Neural cell (in vitro differentiated cells): ENCODE measurements at regions not wholly inside any gene's neighbourhood (a gene's known extent, or its start where the extent isn't known, plus 50 kb on each side); places are given as distances from the start of the nearest gene placed in this dataset.

Experiments
- EZH2 ChIP-seq: fragments of 200-600, 300-800 bp; shearing (Covaris generic), sonication (generic); IDR thresholded peaks from 2 replicates; pipeline ENCODE4 v1.6.1; 2014; ENCODE audit warnings: antibody characterized with exemption, low read length, borderline replicate concordance, mild to moderate bottlenecking; ENCODE audit not compliant: insufficient read depth, poor library complexity, severe bottlenecking
- MXI1 ChIP-seq: fragments of 450-650 bp; conservative IDR thresholded peaks from 2 replicates; pipeline ENCODE4 v1.6.1; 2014; ENCODE audit warnings: antibody characterized with exemption, mild to moderate bottlenecking; ENCODE audit not compliant: poor library complexity, severe bottlenecking
- POLR2AphosphoS5 ChIP-seq: IDR thresholded peaks from 2 replicates; pipeline ENCODE4 v1.6.1; 2012
- RAD21 ChIP-seq: fragments of 450-650 bp; conservative IDR thresholded peaks from 2 replicates; pipeline ENCODE4 v1.6.1; 2014; ENCODE audit warnings: antibody characterized with exemption, mild to moderate bottlenecking, moderate library complexity
- TAF1 ChIP-seq: IDR thresholded peaks from 2 replicates; pipeline ENCODE4 v1.6.1; 2012; ENCODE audit warnings: low read depth
- TF ChIP-seq, protein P1 (sequence below): fragments of 450-650 bp; IDR thresholded peaks from 2 replicates; pipeline ENCODE4 v1.5.1; 2014; ENCODE audit warnings: antibody characterized with exemption, mild to moderate bottlenecking, moderate library complexity; ENCODE audit not compliant: poor library complexity, severe bottlenecking
- TF ChIP-seq, protein P2 (sequence below): IDR thresholded peaks from 2 replicates; pipeline ENCODE4 v1.6.1; 2012; ENCODE audit warnings: borderline replicate concordance

DNA sequence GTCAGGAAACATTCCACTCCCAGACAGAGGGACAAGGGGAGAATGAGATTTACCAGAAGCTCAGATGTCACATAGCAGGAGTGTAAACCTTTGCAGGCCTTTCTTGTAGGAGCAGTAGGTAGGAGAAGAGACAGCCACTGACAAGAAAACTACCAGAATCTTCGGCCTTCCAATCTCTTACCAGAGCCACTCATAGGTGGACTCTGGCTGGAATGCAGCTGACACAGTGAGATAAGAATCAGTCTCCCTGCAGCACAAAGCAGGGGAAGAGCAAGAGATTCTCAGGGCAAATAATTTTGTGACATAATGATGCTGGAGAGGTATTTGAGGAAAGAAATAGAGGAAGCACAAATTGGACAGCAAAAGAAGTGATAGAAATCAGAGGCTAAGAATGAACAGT is 1534.5 kb downstream of the DPP10 start:
- TF ChIP-seq, protein P1, sequence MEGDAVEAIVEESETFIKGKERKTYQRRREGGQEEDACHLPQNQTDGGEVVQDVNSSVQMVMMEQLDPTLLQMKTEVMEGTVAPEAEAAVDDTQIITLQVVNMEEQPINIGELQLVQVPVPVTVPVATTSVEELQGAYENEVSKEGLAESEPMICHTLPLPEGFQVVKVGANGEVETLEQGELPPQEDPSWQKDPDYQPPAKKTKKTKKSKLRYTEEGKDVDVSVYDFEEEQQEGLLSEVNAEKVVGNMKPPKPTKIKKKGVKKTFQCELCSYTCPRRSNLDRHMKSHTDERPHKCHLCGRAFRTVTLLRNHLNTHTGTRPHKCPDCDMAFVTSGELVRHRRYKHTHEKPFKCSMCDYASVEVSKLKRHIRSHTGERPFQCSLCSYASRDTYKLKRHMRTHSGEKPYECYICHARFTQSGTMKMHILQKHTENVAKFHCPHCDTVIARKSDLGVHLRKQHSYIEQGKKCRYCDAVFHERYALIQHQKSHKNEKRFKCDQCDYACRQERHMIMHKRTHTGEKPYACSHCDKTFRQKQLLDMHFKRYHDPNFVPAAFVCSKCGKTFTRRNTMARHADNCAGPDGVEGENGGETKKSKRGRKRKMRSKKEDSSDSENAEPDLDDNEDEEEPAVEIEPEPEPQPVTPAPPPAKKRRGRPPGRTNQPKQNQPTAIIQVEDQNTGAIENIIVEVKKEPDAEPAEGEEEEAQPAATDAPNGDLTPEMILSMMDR, result no peak
- no peak for TF ChIP-seq EZH2
- TF ChIP-seq MXI1, result no peak
- no peak for TF ChIP-seq POLR2AphosphoS5
- no peak for TF ChIP-seq RAD21
- TF ChIP-seq TAF1, result no peak
- TF ChIP-seq, protein P2, sequence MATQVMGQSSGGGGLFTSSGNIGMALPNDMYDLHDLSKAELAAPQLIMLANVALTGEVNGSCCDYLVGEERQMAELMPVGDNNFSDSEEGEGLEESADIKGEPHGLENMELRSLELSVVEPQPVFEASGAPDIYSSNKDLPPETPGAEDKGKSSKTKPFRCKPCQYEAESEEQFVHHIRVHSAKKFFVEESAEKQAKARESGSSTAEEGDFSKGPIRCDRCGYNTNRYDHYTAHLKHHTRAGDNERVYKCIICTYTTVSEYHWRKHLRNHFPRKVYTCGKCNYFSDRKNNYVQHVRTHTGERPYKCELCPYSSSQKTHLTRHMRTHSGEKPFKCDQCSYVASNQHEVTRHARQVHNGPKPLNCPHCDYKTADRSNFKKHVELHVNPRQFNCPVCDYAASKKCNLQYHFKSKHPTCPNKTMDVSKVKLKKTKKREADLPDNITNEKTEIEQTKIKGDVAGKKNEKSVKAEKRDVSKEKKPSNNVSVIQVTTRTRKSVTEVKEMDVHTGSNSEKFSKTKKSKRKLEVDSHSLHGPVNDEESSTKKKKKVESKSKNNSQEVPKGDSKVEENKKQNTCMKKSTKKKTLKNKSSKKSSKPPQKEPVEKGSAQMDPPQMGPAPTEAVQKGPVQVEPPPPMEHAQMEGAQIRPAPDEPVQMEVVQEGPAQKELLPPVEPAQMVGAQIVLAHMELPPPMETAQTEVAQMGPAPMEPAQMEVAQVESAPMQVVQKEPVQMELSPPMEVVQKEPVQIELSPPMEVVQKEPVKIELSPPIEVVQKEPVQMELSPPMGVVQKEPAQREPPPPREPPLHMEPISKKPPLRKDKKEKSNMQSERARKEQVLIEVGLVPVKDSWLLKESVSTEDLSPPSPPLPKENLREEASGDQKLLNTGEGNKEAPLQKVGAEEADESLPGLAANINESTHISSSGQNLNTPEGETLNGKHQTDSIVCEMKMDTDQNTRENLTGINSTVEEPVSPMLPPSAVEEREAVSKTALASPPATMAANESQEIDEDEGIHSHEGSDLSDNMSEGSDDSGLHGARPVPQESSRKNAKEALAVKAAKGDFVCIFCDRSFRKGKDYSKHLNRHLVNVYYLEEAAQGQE, result no peak
